ENCODE measurements at regions not wholly inside any gene's neighbourhood (a gene's known extent, or its start where the extent isn't known, plus 50 kb on each side); places are given as distances from the start of the nearest gene placed in this dataset.

DNA sequence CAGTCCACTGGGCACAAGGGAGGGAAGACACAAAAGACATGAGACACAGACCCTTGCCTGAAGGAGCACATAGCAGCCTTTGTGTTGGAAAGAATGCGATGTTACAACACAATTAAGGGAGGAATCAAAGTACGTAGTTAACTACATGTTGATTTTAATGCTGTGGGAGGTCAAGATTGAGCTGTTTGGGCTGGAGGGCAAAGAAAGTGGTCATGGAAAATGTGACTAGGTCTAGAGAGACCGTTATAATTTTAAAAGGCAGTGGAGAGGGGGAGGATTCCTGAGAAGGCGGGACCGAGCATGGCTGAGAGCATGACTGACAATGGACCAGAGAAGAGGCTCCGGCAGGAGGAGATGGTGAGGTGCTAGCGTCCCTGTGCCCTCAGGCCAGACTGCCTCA lies 111.8 kb upstream of the ATP1A1 start:
- TF ChIP-seq CTCF (IDR thresholded peaks at IDR 0.05; ENCODE audit: insufficient read depth, low read depth, low read length) (no peak), EZH2 (IDR thresholded peaks at IDR 0.05; ENCODE audit: insufficient read depth, low read length) (no peak)
